GM12891 (cell line): ENCODE measurements at regions not wholly inside any gene's neighbourhood (a gene's known extent, or its start where the extent isn't known, plus 50 kb on each side); places are given as distances from the start of the nearest gene placed in this dataset.

Experiments used
- PAX5 ChIP-seq: IDR thresholded peaks from 2 replicates; pipeline ENCODE4 v1.6.1; 2011; ENCODE audit warnings: low read length, moderate library complexity, mild to moderate bottlenecking; ENCODE audit not compliant: insufficient read depth, severe bottlenecking
- POLR2A ChIP-seq: IDR thresholded peaks from 2 replicates; pipeline ENCODE4 v1.6.1; 2011; ENCODE audit warnings: low read depth, low read length, control low read depth
- POLR2AphosphoS5 ChIP-seq: IDR thresholded peaks from 2 replicates; pipeline ENCODE4 v1.6.1; 2011; ENCODE audit warnings: low read depth, low read length, control low read depth
- TAF1 ChIP-seq: IDR thresholded peaks from 2 replicates; pipeline ENCODE4 v1.6.1; 2011; ENCODE audit warnings: low read depth, low read length, control low read depth

GRCh38 chr2:76640905-76641304, 881.3 kb downstream of the LRRTM4 start:
- TF ChIP-seq TAF1 (no peak), POLR2A (no peak), POLR2AphosphoS5 (no peak), PAX5 (no peak)
